DMS 273 treated with DMSO at 0.1 percent for 48 hours (cell line): ENCODE measurements at regions not wholly inside any gene's neighbourhood (a gene's known extent, or its start where the extent isn't known, plus 50 kb on each side); places are given as distances from the start of the nearest gene placed in this dataset.

Source experiments
- DNase-seq: peaks from one replicate; lab custom pipeline; 2025; lab: John Stamatoyannopoulos, UW

DNA sequence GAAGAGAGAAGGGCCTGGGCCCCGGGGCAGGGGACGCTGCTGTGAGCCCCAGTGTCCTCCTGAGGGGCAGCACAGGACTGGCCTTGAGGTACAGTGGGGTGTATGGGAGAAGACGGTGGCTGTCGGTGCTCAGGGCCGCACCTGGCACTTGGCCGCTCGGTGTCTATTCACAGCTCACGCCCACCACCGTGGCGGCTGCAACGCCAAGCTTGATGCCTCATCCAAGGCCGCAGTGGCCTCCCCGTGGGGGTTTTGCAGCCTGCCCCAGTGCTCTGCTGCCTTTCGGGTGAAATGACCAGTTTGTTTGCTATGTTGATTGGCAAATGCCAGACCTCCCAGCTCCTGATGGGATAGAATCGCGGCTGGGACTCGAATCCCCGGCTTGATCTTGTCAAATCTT is 79.5 kb upstream of the SLCO4A1 start:
- no peak for DNase-seq

GRCh38 chr20:62563561-62563960 is 78.7 kb upstream of the SLCO4A1 start:
- no peak for DNase-seq

DNA sequence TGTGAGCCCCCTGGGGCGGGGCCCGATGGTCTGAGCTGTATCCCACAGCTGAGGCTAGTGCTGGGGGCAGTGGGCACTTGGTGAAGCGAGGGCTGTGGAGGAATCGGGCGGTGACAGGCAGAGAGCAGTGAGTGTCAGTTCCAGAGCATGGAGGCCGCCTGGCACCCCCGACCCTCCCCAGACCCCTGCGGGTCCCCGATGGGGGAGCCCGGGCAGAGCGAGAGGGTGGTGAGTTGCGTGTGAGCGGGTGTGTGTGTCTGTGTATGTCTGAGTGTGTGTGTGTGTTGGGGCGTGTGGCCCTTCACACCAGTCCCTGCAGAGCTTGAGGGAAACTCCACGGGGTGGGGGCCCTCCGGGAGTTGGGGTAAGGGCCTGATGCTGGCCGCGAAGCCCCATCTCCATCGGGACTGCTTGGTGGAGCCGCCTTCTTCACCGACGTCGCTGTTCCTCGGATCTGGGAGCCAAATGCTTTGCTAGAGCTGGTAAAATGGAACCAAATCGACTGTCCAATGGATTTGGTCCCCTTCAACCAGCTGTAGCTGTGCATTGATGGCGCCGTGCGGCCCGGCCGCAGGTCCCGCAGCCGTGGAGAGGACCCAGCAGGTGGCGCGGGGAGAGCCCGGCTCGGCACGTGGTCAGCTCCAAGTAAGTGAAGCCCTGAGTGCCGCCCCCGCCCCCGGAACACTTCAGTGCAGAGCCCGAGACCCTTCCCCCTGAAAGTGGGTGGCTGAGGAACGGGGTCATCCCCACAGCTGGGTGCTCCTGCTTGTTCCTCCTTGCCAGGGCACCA is 77.7 kb upstream of the SLCO4A1 start:
- no peak for DNase-seq

- DNase-seq, result no peak
Observed at GRCh38 chr20:62566266-62566665, 76.0 kb upstream of the SLCO4A1 start.

GRCh38 chr20:62566771-62567170 is 75.5 kb upstream of the SLCO4A1 start:
- no peak for DNase-seq

- DNase-seq, result no peak
Observed at GRCh38 chr20:62567246-62568044, 74.9 kb upstream of the SLCO4A1 start.

DNA sequence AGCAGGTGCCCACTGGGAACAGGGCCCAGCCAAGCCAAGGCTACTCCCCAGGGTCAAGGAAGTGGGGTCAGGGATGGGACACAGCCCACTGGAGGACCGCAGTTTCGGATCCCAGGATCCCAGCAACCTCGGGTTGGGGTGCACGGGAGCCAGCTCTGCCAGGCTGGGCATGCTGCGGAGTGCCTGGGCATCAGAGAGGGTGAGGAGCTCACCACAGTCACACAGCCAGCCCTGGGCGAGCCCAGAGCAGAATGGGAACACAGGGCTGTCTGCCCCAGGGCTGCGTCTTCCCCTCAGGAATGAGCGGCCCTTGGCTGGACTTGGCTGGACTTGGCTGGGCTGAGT is 74.3 kb upstream of the SLCO4A1 start:
- DNase-seq, result no peak

GRCh38 chr20:62569615-62570014 is 72.7 kb upstream of the SLCO4A1 start:
- no peak for DNase-seq

DNA sequence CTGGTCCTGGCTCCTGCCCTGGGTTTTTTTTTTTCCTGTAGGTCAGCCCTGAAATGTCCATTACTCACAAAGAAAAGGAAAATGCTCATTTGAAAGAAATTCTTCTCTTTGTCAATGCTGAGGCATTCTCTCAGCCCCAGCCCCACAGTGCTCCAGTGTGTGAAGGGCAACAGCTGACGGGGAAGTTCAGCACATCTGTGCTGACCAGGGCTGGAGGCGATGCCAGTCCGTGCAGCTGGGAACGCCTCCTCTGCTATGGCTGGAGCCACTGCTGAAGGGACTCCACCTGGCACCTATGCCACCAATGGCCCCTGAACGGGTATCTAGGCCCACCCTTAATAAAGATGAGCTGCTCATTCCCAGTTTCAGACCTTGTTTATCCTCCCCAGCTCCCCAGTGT is 71.9 kb upstream of the SLCO4A1 start:
- no peak for DNase-seq

- no peak for DNase-seq
Observed at GRCh38 chr20:62570897-62571668, 71.2 kb upstream of the SLCO4A1 start.

GRCh38 chr20:62571669-62572344 is 70.5 kb upstream of the SLCO4A1 start:
- no peak for DNase-seq

GRCh38 chr20:62572980-62573379 is 69.3 kb upstream of the SLCO4A1 start:
- DNase-seq, result no peak

GRCh38 chr20:62573817-62574216 is 68.5 kb upstream of the SLCO4A1 start:
- DNase-seq, result no peak

- DNase-seq, result no peak
Observed at GRCh38 chr20:62574230-62574993, 67.9 kb upstream of the SLCO4A1 start.

DNA sequence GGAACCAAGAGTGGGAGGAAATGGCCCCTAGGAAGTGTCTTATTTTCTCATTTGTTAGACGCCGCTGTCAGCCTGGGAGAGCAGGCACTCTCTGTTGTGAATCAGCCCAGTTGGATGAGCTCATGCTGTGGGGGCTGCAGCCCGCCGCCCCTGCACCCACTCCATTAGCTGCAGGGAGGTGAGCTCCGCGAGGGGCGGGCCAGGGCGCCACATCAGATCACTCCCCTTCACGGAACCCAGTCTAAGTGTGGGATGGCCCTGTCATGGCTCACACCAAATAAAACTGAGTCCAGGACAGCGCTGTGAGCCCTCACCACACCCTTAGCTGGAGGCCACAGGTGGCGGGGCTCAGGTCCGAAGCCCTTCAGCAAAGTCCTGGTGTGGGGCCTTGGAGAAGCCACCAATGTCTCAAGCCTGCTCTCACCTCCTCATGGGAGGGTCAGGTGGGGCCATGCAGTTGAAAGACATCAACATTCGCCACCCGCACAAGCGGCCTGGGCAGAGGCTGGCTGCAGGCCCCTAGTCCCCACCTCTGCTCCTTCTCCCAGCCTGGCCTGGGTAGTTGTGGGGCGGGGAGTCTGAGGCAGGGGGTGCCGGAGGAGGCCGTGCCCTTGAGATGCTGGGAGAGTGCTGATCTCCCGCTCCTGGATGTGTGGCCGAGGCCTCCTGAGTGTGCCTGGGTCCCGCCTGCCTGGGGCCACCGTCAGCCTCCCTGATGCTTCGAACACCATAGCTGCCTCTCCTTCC is 66.2 kb upstream of the SLCO4A1 start:
- no peak for DNase-seq

DNA sequence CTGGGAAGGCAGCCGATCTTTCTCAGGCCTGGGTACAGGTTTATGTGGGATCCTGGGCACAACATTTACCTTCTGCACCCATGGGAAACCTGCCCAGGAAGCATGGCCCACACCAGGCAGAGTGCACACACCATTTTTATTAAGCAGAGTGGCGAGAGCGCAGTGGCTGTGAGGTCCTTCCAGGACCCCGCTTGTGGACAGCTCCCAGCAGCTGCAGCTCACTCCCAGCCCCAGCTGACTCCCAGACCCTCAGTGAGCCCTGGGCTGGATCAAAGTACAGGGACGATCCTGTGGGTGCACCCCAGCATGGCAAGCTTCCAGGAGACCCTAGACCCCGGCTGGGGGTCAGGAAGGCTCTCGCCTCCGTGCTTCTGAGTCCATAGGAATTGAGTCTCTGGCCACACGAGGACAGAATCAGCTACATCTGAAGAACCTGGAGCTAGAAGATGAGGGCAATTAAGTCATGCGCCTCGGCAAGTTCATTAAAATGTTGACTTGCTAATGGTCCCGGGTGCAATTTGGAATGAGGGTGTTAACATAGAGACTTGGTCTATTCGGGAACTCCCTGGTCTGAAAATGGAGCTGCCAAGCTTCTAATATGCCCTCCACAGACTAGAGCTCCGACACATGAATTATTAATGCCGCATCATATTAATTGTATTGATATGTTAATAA is 65.4 kb upstream of the SLCO4A1 start:
- DNase-seq, result no peak

DNA sequence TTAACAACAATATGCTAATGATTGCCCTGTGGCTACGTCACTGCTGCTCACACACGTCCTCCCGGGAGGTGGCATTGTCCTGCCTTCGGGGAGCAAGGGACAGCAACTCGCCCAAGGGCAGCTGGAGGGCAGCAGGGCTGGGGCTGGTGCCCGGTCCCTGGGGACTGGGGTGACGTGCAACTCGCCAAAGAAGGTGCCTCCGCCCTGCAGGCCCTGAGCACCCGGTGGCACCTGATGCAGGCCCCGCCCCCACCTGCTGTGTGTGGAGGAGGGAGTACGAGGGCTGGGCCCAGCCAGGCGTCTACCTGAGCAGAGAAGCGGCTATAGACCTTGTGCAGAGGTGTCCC is 64.8 kb upstream of the SLCO4A1 start:
- DNase-seq, result no peak

GRCh38 chr20:62578294-62578897 is 63.9 kb upstream of the SLCO4A1 start:
- no peak for DNase-seq

DNA sequence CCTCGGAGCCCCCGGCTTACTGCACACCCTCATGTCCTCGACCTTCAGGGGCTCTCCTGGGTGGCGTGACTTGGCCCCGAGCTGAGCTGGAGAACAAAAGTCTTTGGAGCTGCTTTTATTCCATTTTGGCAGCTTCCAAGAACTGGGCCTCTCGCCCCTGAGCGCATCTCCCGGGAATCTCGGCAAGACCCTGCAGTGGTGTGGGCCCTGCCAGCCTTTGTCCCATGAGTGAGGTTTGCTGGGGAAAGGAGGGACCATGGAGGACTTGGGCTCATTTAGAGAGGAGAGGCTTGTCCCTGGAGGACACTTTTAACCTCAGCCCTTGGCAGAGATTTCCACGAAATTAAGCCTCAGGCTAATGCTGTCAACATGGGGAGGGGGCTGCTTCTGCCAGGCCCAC is 62.3 kb upstream of the SLCO4A1 start:
- no peak for DNase-seq

GRCh38 chr20:62580733-62581132 is 61.6 kb upstream of the SLCO4A1 start:
- no peak for DNase-seq
